DOHH2 (cell line): ENCODE measurements at regions not wholly inside any gene's neighbourhood (a gene's known extent, or its start where the extent isn't known, plus 50 kb on each side); places are given as distances from the start of the nearest gene placed in this dataset.

Experiments used
- CTCF ChIP-seq: fragments of 200-600 bp; sonication (generic); IDR thresholded peaks from one replicate; pipeline ENCODE4 v1.5.1; 2014; ENCODE audit warnings: antibody characterized with exemption, mild to moderate bottlenecking, low read depth, low read length; ENCODE audit not compliant: poor library complexity, severe bottlenecking
- EZH2phosphoT487 ChIP-seq: fragments of 200-600 bp; sonication (generic); IDR thresholded peaks from 2 replicates; pipeline ENCODE4 v1.6.1; 2017; ENCODE audit warnings: borderline replicate concordance, mild to moderate bottlenecking, antibody characterized with exemption, low read length, moderate library complexity, mixed read lengths

DNA sequence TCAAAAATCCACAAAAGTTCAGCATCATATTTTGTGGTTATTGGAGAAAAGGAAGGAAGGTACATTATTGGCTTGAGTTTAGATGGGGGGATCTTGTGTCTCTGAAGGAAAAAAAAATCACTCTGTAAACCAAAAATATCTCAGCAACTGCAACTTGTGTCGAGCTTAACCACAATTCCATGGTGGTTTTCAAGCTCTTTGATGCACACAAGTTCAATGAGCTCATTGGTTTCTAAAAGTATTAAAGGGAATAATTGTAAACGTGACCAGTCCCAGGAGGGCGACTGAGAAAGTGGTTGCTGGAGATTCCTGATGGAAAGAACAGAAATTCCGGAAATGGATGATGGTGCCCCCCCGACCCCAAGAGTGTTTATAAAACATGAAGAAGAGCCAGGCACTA, 173.8 kb downstream of the PSAT1 start:
- TF ChIP-seq CTCF (no peak), EZH2phosphoT487 (no peak)
